ENCODE measurements at regions not wholly inside any gene's neighbourhood (a gene's known extent, or its start where the extent isn't known, plus 50 kb on each side); places are given as distances from the start of the nearest gene placed in this dataset.

DNA sequence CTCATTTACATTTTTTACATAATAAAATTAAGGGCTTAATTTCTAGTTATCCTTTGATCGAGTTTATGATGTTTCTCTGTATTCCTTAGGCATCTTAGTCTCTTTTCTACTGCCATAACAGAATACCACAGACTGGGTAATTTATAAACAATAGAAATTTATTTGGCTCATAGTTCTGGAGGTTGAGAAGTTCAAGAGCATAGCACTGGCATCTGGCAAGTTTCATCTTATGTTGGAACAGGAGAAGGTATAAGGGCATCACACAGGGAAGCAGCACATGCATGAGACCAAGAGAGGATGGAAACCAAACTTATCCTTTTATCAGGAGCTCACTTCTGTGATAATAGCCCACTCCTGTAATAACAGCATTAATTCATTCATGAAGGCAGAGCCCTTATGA lies 284.9 kb upstream of the COX7C start:
- TF ChIP-seq, protein P1, sequence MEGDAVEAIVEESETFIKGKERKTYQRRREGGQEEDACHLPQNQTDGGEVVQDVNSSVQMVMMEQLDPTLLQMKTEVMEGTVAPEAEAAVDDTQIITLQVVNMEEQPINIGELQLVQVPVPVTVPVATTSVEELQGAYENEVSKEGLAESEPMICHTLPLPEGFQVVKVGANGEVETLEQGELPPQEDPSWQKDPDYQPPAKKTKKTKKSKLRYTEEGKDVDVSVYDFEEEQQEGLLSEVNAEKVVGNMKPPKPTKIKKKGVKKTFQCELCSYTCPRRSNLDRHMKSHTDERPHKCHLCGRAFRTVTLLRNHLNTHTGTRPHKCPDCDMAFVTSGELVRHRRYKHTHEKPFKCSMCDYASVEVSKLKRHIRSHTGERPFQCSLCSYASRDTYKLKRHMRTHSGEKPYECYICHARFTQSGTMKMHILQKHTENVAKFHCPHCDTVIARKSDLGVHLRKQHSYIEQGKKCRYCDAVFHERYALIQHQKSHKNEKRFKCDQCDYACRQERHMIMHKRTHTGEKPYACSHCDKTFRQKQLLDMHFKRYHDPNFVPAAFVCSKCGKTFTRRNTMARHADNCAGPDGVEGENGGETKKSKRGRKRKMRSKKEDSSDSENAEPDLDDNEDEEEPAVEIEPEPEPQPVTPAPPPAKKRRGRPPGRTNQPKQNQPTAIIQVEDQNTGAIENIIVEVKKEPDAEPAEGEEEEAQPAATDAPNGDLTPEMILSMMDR (IDR thresholded peaks at IDR 0.05), result no peak
- TF ChIP-seq, protein P2, sequence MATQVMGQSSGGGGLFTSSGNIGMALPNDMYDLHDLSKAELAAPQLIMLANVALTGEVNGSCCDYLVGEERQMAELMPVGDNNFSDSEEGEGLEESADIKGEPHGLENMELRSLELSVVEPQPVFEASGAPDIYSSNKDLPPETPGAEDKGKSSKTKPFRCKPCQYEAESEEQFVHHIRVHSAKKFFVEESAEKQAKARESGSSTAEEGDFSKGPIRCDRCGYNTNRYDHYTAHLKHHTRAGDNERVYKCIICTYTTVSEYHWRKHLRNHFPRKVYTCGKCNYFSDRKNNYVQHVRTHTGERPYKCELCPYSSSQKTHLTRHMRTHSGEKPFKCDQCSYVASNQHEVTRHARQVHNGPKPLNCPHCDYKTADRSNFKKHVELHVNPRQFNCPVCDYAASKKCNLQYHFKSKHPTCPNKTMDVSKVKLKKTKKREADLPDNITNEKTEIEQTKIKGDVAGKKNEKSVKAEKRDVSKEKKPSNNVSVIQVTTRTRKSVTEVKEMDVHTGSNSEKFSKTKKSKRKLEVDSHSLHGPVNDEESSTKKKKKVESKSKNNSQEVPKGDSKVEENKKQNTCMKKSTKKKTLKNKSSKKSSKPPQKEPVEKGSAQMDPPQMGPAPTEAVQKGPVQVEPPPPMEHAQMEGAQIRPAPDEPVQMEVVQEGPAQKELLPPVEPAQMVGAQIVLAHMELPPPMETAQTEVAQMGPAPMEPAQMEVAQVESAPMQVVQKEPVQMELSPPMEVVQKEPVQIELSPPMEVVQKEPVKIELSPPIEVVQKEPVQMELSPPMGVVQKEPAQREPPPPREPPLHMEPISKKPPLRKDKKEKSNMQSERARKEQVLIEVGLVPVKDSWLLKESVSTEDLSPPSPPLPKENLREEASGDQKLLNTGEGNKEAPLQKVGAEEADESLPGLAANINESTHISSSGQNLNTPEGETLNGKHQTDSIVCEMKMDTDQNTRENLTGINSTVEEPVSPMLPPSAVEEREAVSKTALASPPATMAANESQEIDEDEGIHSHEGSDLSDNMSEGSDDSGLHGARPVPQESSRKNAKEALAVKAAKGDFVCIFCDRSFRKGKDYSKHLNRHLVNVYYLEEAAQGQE (IDR thresholded peaks at IDR 0.05; ENCODE audit: insufficient read depth in 1 of 2, low read depth in 2 of 2, low read length in 1 of 2), result no peak
- TF ChIP-seq TCF7L2 (IDR thresholded peaks at IDR 0.05; ENCODE audit: low read depth, low read length), result no peak

Measured in Panc1 (cell line).